Stimulated activated CD4-positive, alpha-beta T cell treated with anti-CD3 and anti-CD28 coated beads, Interleukin-15, amount 100 ng/mL, for 1 hour (primary cell): ENCODE measurements at regions not wholly inside any gene's neighbourhood (a gene's known extent, or its start where the extent isn't known, plus 50 kb on each side); places are given as distances from the start of the nearest gene placed in this dataset.

Experiments used
- DNase-seq, 2 donors: peaks; one replicate each; pipeline ENCODE4 v3.0.0-alpha.2; 2020; ENCODE audit warnings: low read depth in 1 of 2, low spot score in 1 of 2

DNA sequence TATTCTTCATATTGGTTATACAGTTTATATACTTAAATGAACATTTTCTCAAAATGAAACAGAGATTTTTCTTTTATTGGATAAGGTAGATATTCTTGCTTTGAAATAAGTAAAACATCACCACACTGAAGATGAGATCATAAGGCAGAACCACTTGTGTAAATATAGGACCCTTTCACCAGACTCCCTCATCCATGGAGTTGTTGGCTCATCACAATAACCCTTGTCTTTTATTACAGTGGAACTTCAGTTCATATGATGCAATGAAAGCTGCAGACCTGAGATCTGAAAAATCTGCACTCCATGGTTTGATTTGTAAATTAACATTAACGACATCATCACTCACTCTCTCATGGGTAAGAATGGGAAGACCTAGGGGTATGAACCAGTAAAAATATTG, 51.9 kb upstream of the DBX2 start:
- no peak for DNase-seq

- DNase-seq = no peak
These were observed 55.1 kb upstream of the DBX2 start for GRCh38 chr12:45105996-45106395.

DNA sequence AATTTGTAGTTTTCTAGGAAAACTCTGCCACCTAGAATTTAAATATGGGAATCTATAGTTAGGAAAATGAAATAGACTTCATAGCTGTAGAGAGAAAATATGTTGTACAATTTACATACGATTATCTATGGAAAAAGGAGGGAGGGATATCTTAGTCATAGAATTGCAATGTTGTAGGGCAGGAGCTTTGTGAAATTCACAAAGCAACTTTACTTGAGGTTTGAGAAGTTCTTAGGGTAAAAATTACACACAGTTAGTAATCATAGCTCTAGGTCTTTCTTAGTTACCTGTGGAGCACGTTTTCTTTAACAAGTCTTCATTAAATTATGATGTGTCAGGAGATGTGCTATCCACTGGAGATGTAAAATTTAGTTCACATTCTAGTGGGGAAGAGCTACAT, 61.4 kb upstream of the DBX2 start:
- DNase-seq = no peak

GRCh38 chr12:45121224-45121623, 70.3 kb upstream of the DBX2 start:
- DNase-seq = no peak

DNA sequence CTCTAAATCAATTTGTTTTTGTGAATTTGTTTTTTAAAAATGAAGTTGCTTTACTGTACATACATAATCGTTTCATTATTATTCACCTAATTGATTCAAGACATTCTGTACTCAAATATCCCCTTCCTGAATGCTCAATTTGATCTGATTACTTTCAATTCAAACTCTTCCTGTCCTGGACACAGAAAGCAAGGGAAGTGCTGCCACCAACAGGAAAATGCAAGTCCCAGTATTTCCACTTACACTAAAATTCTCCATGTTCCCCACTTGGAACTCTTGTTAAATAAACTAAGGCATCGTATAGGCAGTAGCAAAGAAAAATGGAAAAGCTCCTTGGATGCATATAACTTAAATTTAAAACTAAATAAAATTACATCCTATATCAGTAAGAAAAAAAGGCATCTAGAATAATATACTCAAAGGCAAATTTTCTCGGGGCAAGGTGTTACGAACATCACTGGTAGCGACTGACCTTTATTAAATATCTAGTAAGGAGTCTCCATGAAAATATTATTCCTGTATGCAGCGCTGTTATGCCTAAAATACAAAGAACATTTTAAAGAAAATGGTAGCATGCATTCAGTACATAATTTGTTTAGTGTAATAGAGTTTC, 72.0 kb upstream of the DBX2 start:
- DNase-seq = no peak

GRCh38 chr12:45124485-45125155, 73.7 kb upstream of the DBX2 start:
- no peak for DNase-seq

DNA sequence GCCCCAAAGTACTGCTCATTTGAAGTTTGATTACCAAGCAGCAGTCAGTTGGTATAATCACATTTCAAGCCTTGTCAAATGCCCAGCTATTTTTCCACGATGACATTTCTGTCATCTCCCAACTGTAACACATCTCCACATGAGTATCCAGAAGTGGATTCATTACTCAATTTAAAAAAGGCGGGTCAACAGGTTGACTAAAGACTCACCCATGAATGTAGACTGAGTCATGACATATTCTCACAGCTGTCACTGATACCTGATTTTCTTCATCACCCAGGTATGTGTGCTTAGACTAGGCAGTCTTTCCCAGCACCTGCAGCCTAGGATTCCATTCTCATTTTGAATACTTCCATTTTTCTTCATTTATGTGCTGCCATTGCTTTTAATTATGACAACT, 75.1 kb upstream of the DBX2 start:
- no peak for DNase-seq

DNA sequence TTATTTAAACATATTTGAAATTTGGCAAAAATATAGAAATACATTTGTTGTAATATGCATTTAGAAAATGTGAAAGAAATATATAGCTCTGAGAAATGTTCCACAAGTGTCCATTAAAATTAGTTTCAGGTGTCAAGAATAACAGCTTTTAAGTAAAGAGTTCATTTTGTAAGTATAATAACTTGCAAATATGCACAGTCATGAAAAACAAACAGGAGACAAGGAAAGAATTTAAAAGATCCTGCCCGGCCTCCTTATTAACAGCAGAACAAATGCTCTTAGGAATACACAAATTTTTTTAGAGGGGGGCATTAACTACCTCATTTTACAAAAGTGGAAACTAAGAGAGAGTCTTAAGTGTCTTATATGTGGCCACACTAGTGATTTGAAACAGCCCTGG, 77.7 kb upstream of the DBX2 start:
- no peak for DNase-seq

- DNase-seq = peak in 1 of 2 donors; percentile 8
These were observed 80.0 kb upstream of the DBX2 start for GRCh38 chr12:45130881-45131281.

DNA sequence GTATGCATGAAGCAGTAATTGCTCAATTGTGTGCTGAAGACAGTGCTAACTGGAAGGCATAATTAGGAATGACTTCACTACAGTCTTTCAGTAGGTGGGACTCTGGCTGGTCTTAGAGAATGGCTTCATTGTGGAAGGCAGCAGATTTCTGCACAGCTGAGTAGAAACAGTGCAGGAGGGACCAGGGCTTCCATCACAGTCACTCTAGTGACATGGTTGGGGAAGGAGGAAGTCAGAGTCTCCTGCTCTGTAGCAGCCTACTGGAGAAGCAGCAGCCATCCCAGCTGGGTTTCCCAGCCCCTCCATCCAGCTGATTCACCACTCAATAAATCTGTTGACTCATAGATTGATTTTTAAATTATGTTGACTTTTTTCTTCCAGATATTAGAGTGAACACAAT, 80.6 kb upstream of the DBX2 start:
- DNase-seq = no peak

- no peak for DNase-seq
These were observed 77.3 kb upstream of the ANO6 start for GRCh38 chr12:45138609-45139008.

GRCh38 chr12:45148006-45148405, 67.9 kb upstream of the ANO6 start:
- DNase-seq = no peak

DNA sequence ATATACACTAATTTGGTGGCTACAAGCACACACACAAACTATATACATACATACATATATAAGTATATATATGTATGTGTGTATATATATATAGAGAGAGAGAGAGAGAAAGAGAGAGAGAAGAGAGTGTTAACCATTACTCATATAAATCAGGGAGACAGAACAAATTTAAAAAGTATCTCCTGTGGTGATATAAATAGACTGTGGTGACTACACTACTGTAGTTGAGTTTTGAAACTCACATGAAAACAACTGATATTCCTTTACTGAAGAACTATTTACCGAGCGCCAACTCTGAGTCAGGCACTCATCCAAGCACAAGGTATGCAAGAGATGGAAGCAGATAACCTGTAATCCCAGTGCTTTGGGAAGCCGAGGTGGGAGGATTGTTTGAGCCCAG, 67.3 kb upstream of the ANO6 start:
- DNase-seq = no peak

DNA sequence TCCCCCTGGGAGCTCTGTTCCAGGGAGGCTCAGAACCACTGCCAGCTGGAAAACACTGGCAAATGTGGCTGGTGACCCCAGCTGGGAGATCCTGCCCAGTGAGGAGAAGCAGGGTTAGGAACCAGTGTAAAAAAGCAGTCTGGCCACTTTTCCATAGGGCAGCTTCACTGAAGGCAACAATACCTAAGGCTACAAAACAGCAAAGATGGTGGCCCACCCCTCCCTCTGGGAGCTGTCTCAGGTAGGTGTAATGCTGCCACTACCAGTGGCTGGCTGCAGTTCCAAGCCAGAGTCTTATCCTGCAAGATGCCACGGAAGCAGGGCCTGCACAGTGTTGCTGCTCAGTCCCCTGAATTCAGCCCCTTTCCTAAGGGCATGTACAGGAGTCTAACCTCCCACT, 50.6 kb upstream of the ANO6 start:
- no peak for DNase-seq

- DNase-seq = no peak
These were observed 49.8 kb upstream of the ANO6 start for GRCh38 chr12:45166056-45166455.
